HCT116 (cell line): ENCODE measurements at regions not wholly inside any gene's neighbourhood (a gene's known extent, or its start where the extent isn't known, plus 50 kb on each side); places are given as distances from the start of the nearest gene placed in this dataset.

Experiments
- ATAC-seq: fragments of 200-7000 bp; cut with Tn5 transposase; 2 replicates; pipeline ENCODE4 v1.9.1; 2020; ENCODE audit warnings: mild to moderate bottlenecking, moderate library complexity
- BruUV-seq: library from RNA; stranded (reverse); fragments of 400-500 nt; replicated peaks from 2 replicates; lab custom pipeline; 2021; lab: Mats Ljungman, UMichigan
- CTCF ChIA-PET: fragments of 300-600 bp; sonication (Branson Sonifier 250); formaldehyde crosslinking; loops from one replicate; lab custom pipeline; 2021; ENCODE audit warnings: antibody characterized with exemption; lab: Charles Lee
- POLR2A ChIA-PET: fragments of 300-600, 350-600 bp; sonication (Branson Sonifier 250); formaldehyde crosslinking; loops from one replicate; lab custom pipeline; 2021; ENCODE audit warnings: antibody characterized with exemption; lab: Charles Lee
- RAD21 ChIA-PET, 2 experiments: fragments of 300-600 bp; sonication (Branson Sonifier 250); formaldehyde crosslinking; loops; one replicate each; lab custom pipeline; 2023; ENCODE audit warnings: low total read pairs in 2 of 2; ENCODE audit not compliant: uncharacterized antibody in 2 of 2, unreplicated experiment in 2 of 2, low non-redundant PET in 1 of 2; lab: Charles Lee
- DNase-seq: peaks from one replicate; pipeline ENCODE4 v3.0.0-alpha.2; 2010; ENCODE audit warnings: low read depth, low spot score
- H2AFZ ChIP-seq: fragments of 200-600 bp; shearing (Covaris generic), sonication (generic); 2 replicates; pipeline ENCODE4 v1.6.1; 2017; ENCODE audit warnings: low read depth, mixed run types, mixed read lengths, antibody characterized with exemption, low read length; ENCODE audit not compliant: poor library complexity, severe bottlenecking
- H3K27ac ChIP-seq: 2 replicates; pipeline ENCODE4 v1.5.1; 2012; ENCODE audit warnings: low read depth, low read length
- H3K27me3 ChIP-seq: fragments of 200-600 bp; sonication (generic); 2 replicates; pipeline ENCODE4 v1.6.1; 2016; ENCODE audit warnings: mixed run types, low read length, mixed read lengths; ENCODE audit not compliant: insufficient read depth
- H3K36me3 ChIP-seq, 2 experiments: fragments of 200-500 bp in 1 of 2; fragments of 200-600 bp in 1 of 2; sonication (Bioruptor generic) in 1 of 2; sonication (generic) in 1 of 2; 2 replicates each; pipeline versions ENCODE4 v1.5.1 to v1.6.1; 2014 to 2016; ENCODE audit warnings: low read length in 2 of 2, inconsistent platforms in 1 of 2, mixed read lengths in 1 of 2, mixed run types in 1 of 2; ENCODE audit not compliant: insufficient read depth in 2 of 2, control insufficient read depth in 1 of 2
- H3K4me1 ChIP-seq, 2 experiments: fragments of 200-600 bp in 1 of 2; sonication (generic) in 1 of 2; 2 replicates each; pipeline versions ENCODE4 v1.5.1 to v1.6.1; 2012 to 2017; ENCODE audit warnings: low read length in 2 of 2, inconsistent platforms in 1 of 2, mild to moderate bottlenecking in 1 of 2, mixed read lengths in 1 of 2, mixed run types in 1 of 2, moderate library complexity in 1 of 2; ENCODE audit not compliant: insufficient read depth in 2 of 2, control insufficient read depth in 1 of 2
- H3K4me2 ChIP-seq: fragments of 200-600 bp; sonication (generic); 2 replicates; pipeline ENCODE4 v1.6.1; 2017; ENCODE audit warnings: mixed run types, low read length, mixed read lengths
- H3K4me3 ChIP-seq, 2 experiments: fragments of 200-600 bp in 1 of 2; sonication (generic) in 1 of 2; replicated peaks in 1 of 2; 2 replicates each; pipeline ENCODE4 v1.5.1; 2011 to 2016; ENCODE audit warnings: low read length in 2 of 2, control low read depth in 1 of 2, low read depth in 1 of 2, mild to moderate bottlenecking in 1 of 2, mixed read lengths in 1 of 2, mixed run types in 1 of 2
- H3K79me2 ChIP-seq: fragments of 200-600 bp; sonication (generic); 2 replicates; pipeline ENCODE4 v1.6.1; 2017; ENCODE audit warnings: mild to moderate bottlenecking, mixed run types, low read length, moderate library complexity, mixed read lengths; ENCODE audit not compliant: insufficient read depth
- H3K9ac ChIP-seq: fragments of 200-600 bp; sonication (generic); 2 replicates; pipeline ENCODE4 v1.6.1; 2016; ENCODE audit warnings: low read length, mixed read lengths
- H3K9me2 ChIP-seq: fragments of 200-600 bp; sonication (generic), shearing (Covaris generic); 2 replicates; pipeline ENCODE4 v1.6.1; 2017; ENCODE audit warnings: mixed run types, mild to moderate bottlenecking, moderate library complexity; ENCODE audit not compliant: insufficient read depth
- H3K9me3 ChIP-seq, 2 experiments: fragments of 200-500 bp in 1 of 2; fragments of 200-600 bp in 1 of 2; sonication (Bioruptor generic) in 1 of 2; sonication (generic) in 1 of 2; 2 replicates each; pipeline ENCODE4 v1.6.1; 2014 to 2017; ENCODE audit warnings: low read length in 2 of 2, mixed read lengths in 2 of 2, inconsistent platforms in 1 of 2, low read depth in 1 of 2, mild to moderate bottlenecking in 1 of 2, mixed run types in 1 of 2, moderate library complexity in 1 of 2; ENCODE audit not compliant: control insufficient read depth in 1 of 2, insufficient read depth in 1 of 2
- H4K20me1 ChIP-seq: fragments of 200-600 bp; sonication (generic), shearing (Covaris generic); 2 replicates; pipeline ENCODE4 v1.6.1; 2017; ENCODE audit warnings: mixed run types, mild to moderate bottlenecking, moderate library complexity; ENCODE audit not compliant: insufficient read depth
- CBX3 ChIP-seq: IDR thresholded peaks from 2 replicates; pipeline ENCODE4 v1.6.1; 2012; ENCODE audit warnings: low read depth
- EZH2 ChIP-seq: fragments of 200-600 bp; sonication (generic); IDR thresholded peaks from 2 replicates; pipeline ENCODE4 v1.6.1; 2017; ENCODE audit warnings: antibody characterized with exemption, mixed run types
- FOSL1 ChIP-seq: IDR thresholded peaks from 2 replicates; pipeline ENCODE4 v1.6.1; 2012; ENCODE audit warnings: low read depth
- JUND ChIP-seq: IDR thresholded peaks from 2 replicates; pipeline ENCODE4 v1.6.1; 2012
- POLR2AphosphoS5 ChIP-seq: IDR thresholded peaks from 2 replicates; pipeline ENCODE4 v1.6.1; 2011; ENCODE audit warnings: mild to moderate bottlenecking, low read depth, low read length, moderate library complexity
- SIN3A ChIP-seq: IDR thresholded peaks from 2 replicates; pipeline ENCODE4 v1.6.1; 2012; ENCODE audit warnings: low read depth
- SP1 ChIP-seq: IDR thresholded peaks from 2 replicates; pipeline ENCODE4 v1.6.1; 2012; ENCODE audit warnings: low read depth
- SRF ChIP-seq: IDR thresholded peaks from 2 replicates; pipeline ENCODE4 v1.6.1; 2012; ENCODE audit warnings: low read depth
- TCF7L2 ChIP-seq: IDR thresholded peaks from 2 replicates; pipeline ENCODE4 v1.7.0; 2011; ENCODE audit warnings: borderline replicate concordance, inconsistent platforms; ENCODE audit not compliant: insufficient read depth, insufficient read length; ENCODE audit errors: extremely low read depth
- YY1 ChIP-seq: IDR thresholded peaks from 2 replicates; pipeline ENCODE4 v1.6.1; 2011; ENCODE audit warnings: low read length, low read depth, moderate library complexity, mild to moderate bottlenecking; ENCODE audit not compliant: insufficient replicate concordance; ENCODE audit errors: extremely low read depth
- ZFX ChIP-seq: fragments of 450-650 bp; IDR thresholded peaks from 2 replicates; pipeline ENCODE4 v1.6.1; 2017
- intact Hi-C: fragments of 100-400 bp; cut with micrococcal nuclease; formaldehyde crosslinking; loops from 2 replicates; pipeline ENCODE4 v1.10.0; 2022
- TF ChIP-seq, protein P1 (sequence below): IDR thresholded peaks from 2 replicates; pipeline ENCODE4 v1.6.1; 2011; ENCODE audit warnings: mild to moderate bottlenecking, low read length, moderate library complexity; ENCODE audit not compliant: insufficient replicate concordance; ENCODE audit errors: extremely low read depth

DNA sequence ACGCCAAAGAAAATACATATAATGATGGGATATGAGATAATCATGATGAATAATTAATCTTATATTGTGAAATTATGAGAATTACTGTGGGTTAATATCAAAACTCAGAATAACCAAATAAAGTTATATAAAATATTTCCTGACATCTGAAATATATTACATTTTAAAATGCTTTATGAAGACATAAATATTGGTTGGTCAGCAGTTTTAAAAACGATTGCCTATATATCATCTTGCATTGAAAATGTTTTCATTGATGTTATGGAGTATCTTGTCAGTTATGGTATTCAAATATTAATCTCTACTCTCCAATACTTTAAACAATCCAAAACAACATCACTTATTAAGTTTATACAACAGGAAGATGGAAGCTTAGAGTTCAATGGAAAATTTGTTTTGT lies 228.1 kb upstream of the FERD3L start:
- RAD21 ChIA-PET = no interaction called here
- Histone ChIP-seq H3K4me2 (no peak overlapping the region), H3K27ac (no peak overlapping the region), H3K9me3 (no peaks in the 10 kb centered on the region), H3K9me2 (no peaks in the 10 kb centered on the region), H3K4me3 (no peak overlapping the region), H3K4me1 (no peaks in the 10 kb centered on the region), H3K27me3 (no peaks in the 10 kb centered on the region), H3K79me2 (no peaks in the 10 kb centered on the region), H3K9ac (no peak overlapping the region), H4K20me1 (no peaks in the 10 kb centered on the region), H2AFZ (no peak overlapping the region), H3K36me3 (no peaks in the 10 kb centered on the region)
- no TSS peak for BruUV-seq
- no peak for TF ChIP-seq EZH2
- no peak for TF ChIP-seq TCF7L2
- TF ChIP-seq SIN3A = no peak
- TF ChIP-seq SP1 = no peak
- no peak for TF ChIP-seq POLR2AphosphoS5
- TF ChIP-seq YY1 = no peak
- TF ChIP-seq JUND = no peak
- TF ChIP-seq CBX3 = no peak
- TF ChIP-seq FOSL1 = no peak
- TF ChIP-seq SRF = no peak
- no peak for TF ChIP-seq ZFX
- TF ChIP-seq, protein P1, sequence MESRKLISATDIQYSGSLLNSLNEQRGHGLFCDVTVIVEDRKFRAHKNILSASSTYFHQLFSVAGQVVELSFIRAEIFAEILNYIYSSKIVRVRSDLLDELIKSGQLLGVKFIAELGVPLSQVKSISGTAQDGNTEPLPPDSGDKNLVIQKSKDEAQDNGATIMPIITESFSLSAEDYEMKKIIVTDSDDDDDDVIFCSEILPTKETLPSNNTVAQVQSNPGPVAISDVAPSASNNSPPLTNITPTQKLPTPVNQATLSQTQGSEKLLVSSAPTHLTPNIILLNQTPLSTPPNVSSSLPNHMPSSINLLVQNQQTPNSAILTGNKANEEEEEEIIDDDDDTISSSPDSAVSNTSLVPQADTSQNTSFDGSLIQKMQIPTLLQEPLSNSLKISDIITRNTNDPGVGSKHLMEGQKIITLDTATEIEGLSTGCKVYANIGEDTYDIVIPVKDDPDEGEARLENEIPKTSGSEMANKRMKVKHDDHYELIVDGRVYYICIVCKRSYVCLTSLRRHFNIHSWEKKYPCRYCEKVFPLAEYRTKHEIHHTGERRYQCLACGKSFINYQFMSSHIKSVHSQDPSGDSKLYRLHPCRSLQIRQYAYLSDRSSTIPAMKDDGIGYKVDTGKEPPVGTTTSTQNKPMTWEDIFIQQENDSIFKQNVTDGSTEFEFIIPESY = no peak
- POLR2A ChIA-PET = no interaction called here
- CTCF ChIA-PET = no interaction called here
- intact Hi-C loops = no loop called here
- ATAC-seq (no peak), DNase-seq (no peak)
